ENCODE measurements at regions not wholly inside any gene's neighbourhood (a gene's known extent, or its start where the extent isn't known, plus 50 kb on each side); places are given as distances from the start of the nearest gene placed in this dataset.
"Not testable (repeated sequence)": the region's sequence is repeated elsewhere in the genome, so short reads cannot be mapped to it uniquely, and the experiment has no call there.

GRCh38 chr7:68192941-68193340 is 1196.3 kb downstream of the TYW1 start:
- H3K9ac ChIP-seq: no peak overlapping the region
- no peaks in the 10 kb centered on the region for H3K9me2 ChIP-seq (ENCODE audit: insufficient read depth)
- H3K79me2 ChIP-seq (ENCODE audit: insufficient read depth): no peaks in the 10 kb centered on the region
- in situ Hi-C loops (cut with MboI): no loop called here
- no peak overlapping the region for H3K4me3 ChIP-seq
- H3K27ac ChIP-seq: no peak overlapping the region
- H3K36me3 ChIP-seq (ENCODE audit: low read depth): no peaks in the 10 kb centered on the region
- H3K27me3 ChIP-seq (replicated peaks; ENCODE audit: insufficient read depth): no peaks in the 10 kb centered on the region
- 26 to 34% methylated on average over 5 of the region's 5 CpGs for WGBS, 2 experiments (ENCODE audit: low coverage in 1 of 2, low lambda C conversion rate in 2 of 2, missing lambda C conversion rate in 2 of 2)
- H3K9me3 ChIP-seq (ENCODE audit: low read depth): no peaks in the 10 kb centered on the region
- no peak for TF ChIP-seq EZH2phosphoT487 (IDR thresholded peaks at IDR 0.05; ENCODE audit: insufficient read depth, low read depth)
- no peak for TF ChIP-seq EZH2 (IDR thresholded peaks at IDR 0.05; ENCODE audit: insufficient read depth, poor library complexity, severe bottlenecking)
- H2AFZ ChIP-seq: no peak overlapping the region
- no peak for DNase-seq
- H3F3A ChIP-seq (ENCODE audit: insufficient read depth): no peaks in the 10 kb centered on the region
- no peak overlapping the region for H3K4me2 ChIP-seq (ENCODE audit: unreplicated experiment)
- no peaks in the 10 kb centered on the region for H4K20me1 ChIP-seq (ENCODE audit: insufficient read depth)
- no peaks in the 10 kb centered on the region for H3K4me1 ChIP-seq (ENCODE audit: insufficient read depth)

GRCh38 chr7:68195642-68196041 is 1199.0 kb downstream of the TYW1 start:
- H3K9me3 ChIP-seq (ENCODE audit: low read depth); H3K27me3 ChIP-seq (replicated peaks; ENCODE audit: insufficient read depth); H3K36me3 ChIP-seq (ENCODE audit: low read depth); H3K9me2 ChIP-seq (ENCODE audit: insufficient read depth); H3K79me2 ChIP-seq (ENCODE audit: insufficient read depth); H3K9ac ChIP-seq; DNase-seq; H2AFZ ChIP-seq; H3K27ac ChIP-seq; H3K4me2 ChIP-seq (ENCODE audit: unreplicated experiment); in situ Hi-C loops (cut with MboI); H3K4me1 ChIP-seq (ENCODE audit: insufficient read depth); H4K20me1 ChIP-seq (ENCODE audit: insufficient read depth); H3F3A ChIP-seq (ENCODE audit: insufficient read depth); H3K4me3 ChIP-seq: not testable (repeated sequence)
- WGBS, 2 experiments (ENCODE audit: low coverage in 1 of 2, low lambda C conversion rate in 2 of 2, missing lambda C conversion rate in 2 of 2): 26 to 33% methylated on average over 2 of the region's 2 CpGs

GRCh38 chr7:68200051-68200670 is 1203.5 kb downstream of the TYW1 start:
- no peaks in the 10 kb centered on the region for H3K9me3 ChIP-seq (ENCODE audit: low read depth)
- no peak overlapping the region for H3K4me3 ChIP-seq
- no peak overlapping the region for H3K27ac ChIP-seq
- H3K36me3 ChIP-seq (ENCODE audit: low read depth): no peaks in the 10 kb centered on the region
- no peaks in the 10 kb centered on the region for H3K4me1 ChIP-seq (ENCODE audit: insufficient read depth)
- no peaks in the 10 kb centered on the region for H3K79me2 ChIP-seq (ENCODE audit: insufficient read depth)
- H4K20me1 ChIP-seq (ENCODE audit: insufficient read depth): no peaks in the 10 kb centered on the region
- H2AFZ ChIP-seq: no peak overlapping the region
- H3K9me2 ChIP-seq (ENCODE audit: insufficient read depth): no peaks in the 10 kb centered on the region
- no peaks in the 10 kb centered on the region for H3F3A ChIP-seq (ENCODE audit: insufficient read depth)
- 45 to 50% methylated on average over 12 of the region's 12 CpGs for WGBS, 2 experiments (ENCODE audit: low coverage in 1 of 2, low lambda C conversion rate in 2 of 2, missing lambda C conversion rate in 2 of 2)
- TF ChIP-seq EZH2phosphoT487 (IDR thresholded peaks at IDR 0.05; ENCODE audit: insufficient read depth, low read depth): no peak
- TF ChIP-seq EZH2 (IDR thresholded peaks at IDR 0.05; ENCODE audit: insufficient read depth, poor library complexity, severe bottlenecking): no peak
- no peak overlapping the region for H3K4me2 ChIP-seq (ENCODE audit: unreplicated experiment)
- H3K9ac ChIP-seq: no peak overlapping the region
- no peaks in the 10 kb centered on the region for H3K27me3 ChIP-seq (replicated peaks; ENCODE audit: insufficient read depth)
- DNase-seq: no peak
- in situ Hi-C loops (cut with MboI): no loop called here

- H3K9me2 ChIP-seq (ENCODE audit: insufficient read depth): no peaks in the 10 kb centered on the region
- DNase-seq: no peak
- H3K4me1 ChIP-seq (ENCODE audit: insufficient read depth): no peaks in the 10 kb centered on the region
- no peaks in the 10 kb centered on the region for H3K79me2 ChIP-seq (ENCODE audit: insufficient read depth)
- H3K9ac ChIP-seq: no peak overlapping the region
- no peak overlapping the region for H3K4me3 ChIP-seq
- no peak overlapping the region for H3K27ac ChIP-seq
- H3K36me3 ChIP-seq (ENCODE audit: low read depth): no peaks in the 10 kb centered on the region
- H3K9me3 ChIP-seq (ENCODE audit: low read depth): no peaks in the 10 kb centered on the region
- H4K20me1 ChIP-seq (ENCODE audit: insufficient read depth): no peaks in the 10 kb centered on the region
- no peaks in the 10 kb centered on the region for H3K27me3 ChIP-seq (replicated peaks; ENCODE audit: insufficient read depth)
- TF ChIP-seq EZH2phosphoT487 (IDR thresholded peaks at IDR 0.05; ENCODE audit: insufficient read depth, low read depth) (no peak), EZH2 (IDR thresholded peaks at IDR 0.05; ENCODE audit: insufficient read depth, poor library complexity, severe bottlenecking) (no peak)
- no peaks in the 10 kb centered on the region for H3F3A ChIP-seq (ENCODE audit: insufficient read depth)
- 28 to 30% methylated on average over 8 of the region's 8 CpGs for WGBS, 2 experiments (ENCODE audit: low coverage in 1 of 2, low lambda C conversion rate in 2 of 2, missing lambda C conversion rate in 2 of 2)
- in situ Hi-C loops (cut with MboI): no loop called here
- H3K4me2 ChIP-seq (ENCODE audit: unreplicated experiment): no peak overlapping the region
- H2AFZ ChIP-seq: no peak overlapping the region
Observed at GRCh38 chr7:68203251-68203650, 1206.6 kb downstream of the TYW1 start.

GRCh38 chr7:68205826-68206225 is 1209.2 kb downstream of the TYW1 start:
- no peak overlapping the region for H3K4me2 ChIP-seq (ENCODE audit: unreplicated experiment)
- no peak overlapping the region for H3K9ac ChIP-seq
- no peak for DNase-seq
- H3K9me3 ChIP-seq (ENCODE audit: low read depth): no peaks in the 10 kb centered on the region
- no peaks in the 10 kb centered on the region for H3K36me3 ChIP-seq (ENCODE audit: low read depth)
- no peaks in the 10 kb centered on the region for H3F3A ChIP-seq (ENCODE audit: insufficient read depth)
- H3K4me1 ChIP-seq (ENCODE audit: insufficient read depth): no peaks in the 10 kb centered on the region
- no peaks in the 10 kb centered on the region for H3K9me2 ChIP-seq (ENCODE audit: insufficient read depth)
- no peak for TF ChIP-seq EZH2phosphoT487 (IDR thresholded peaks at IDR 0.05; ENCODE audit: insufficient read depth, low read depth)
- TF ChIP-seq EZH2 (IDR thresholded peaks at IDR 0.05; ENCODE audit: insufficient read depth, poor library complexity, severe bottlenecking): no peak
- no peak overlapping the region for H3K27ac ChIP-seq
- H3K27me3 ChIP-seq (replicated peaks; ENCODE audit: insufficient read depth): no peaks in the 10 kb centered on the region
- H3K4me3 ChIP-seq: no peak overlapping the region
- 32 to 37% methylated on average over 7 of the region's 7 CpGs for WGBS, 2 experiments (ENCODE audit: low coverage in 1 of 2, low lambda C conversion rate in 2 of 2, missing lambda C conversion rate in 2 of 2)
- H3K79me2 ChIP-seq (ENCODE audit: insufficient read depth): no peaks in the 10 kb centered on the region
- no peak overlapping the region for H2AFZ ChIP-seq
- in situ Hi-C loops (cut with MboI): no loop called here
- no peaks in the 10 kb centered on the region for H4K20me1 ChIP-seq (ENCODE audit: insufficient read depth)

Measured in GM23248 (cell line).